GM18508 (cell line): ENCODE measurements at regions not wholly inside any gene's neighbourhood (a gene's known extent, or its start where the extent isn't known, plus 50 kb on each side); places are given as distances from the start of the nearest gene placed in this dataset.

Experiments used
- ATAC-seq: cut with Tn5 transposase; IDR thresholded peaks from one replicate; pipeline ENCODE4 v1.9.1; 2021; ENCODE audit warnings: moderate number of reproducible peaks; ENCODE audit not compliant: insufficient read depth, unreplicated experiment

DNA sequence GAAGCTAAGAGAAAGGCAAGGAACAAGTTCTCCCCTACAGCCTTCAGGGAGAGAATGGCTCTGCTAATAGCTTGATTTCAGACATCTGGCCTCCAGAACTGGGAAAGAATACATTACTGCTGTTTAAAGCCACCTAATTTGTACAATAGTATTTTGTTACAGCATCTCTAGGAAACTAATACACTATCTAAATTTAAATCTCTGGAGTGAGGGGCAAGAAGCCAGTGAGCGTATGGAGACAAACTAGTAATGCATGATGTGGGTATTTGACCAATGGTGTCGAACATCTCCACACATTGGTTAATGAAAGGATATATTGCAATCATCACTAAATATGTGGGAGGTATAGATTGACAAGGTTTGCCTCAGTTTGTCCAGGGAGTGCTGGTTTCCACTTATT, 451.5 kb downstream of the EPM2A start:
- no peak for ATAC-seq

GRCh38 chr6:145286916-145287315, 448.4 kb downstream of the EPM2A start:
- no peak for ATAC-seq

DNA sequence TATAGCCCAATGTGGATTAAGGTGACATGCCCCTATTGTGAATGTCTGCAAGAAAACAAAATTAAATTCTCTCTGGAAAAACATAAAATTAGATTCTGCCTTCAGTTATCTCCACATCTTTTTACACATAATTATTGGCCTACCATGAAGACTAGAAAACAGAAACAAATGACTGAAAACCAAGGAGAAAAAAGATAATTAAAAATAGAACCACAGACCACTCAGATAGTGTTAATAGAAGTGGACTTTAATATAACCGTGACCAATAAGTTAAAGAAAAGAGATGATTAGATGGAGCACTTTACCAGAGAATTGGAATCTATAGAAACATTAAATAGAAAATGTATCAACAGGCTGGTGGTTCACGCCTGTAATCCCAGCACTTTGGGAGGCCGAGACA, 445.7 kb downstream of the EPM2A start:
- no peak for ATAC-seq

GRCh38 chr6:145290122-145290521, 445.2 kb downstream of the EPM2A start:
- ATAC-seq: no peak

- ATAC-seq: no peak
Measured at GRCh38 chr6:145292066-145292465, 443.3 kb downstream of the EPM2A start.

GRCh38 chr6:145294942-145295341, 440.4 kb downstream of the EPM2A start:
- ATAC-seq: no peak

DNA sequence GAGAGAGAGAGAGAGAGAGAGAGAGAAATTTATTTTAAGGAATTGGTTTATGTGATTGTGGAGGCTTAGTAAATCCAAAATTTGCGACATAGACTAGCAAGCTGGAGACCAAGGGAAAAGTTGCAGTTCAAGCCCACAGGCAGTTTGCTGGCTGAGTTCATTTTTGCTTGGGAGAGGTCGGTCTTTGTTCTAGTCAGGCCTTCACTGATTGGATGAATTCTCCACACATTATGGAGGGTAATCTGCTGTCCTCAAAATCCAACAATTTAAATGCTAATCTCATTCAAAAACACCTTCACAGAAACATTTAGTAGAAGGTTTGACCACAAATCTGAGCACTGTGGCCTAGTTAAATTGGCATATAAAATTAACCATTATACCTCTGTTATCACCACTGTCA, 439.6 kb downstream of the EPM2A start:
- no peak for ATAC-seq

DNA sequence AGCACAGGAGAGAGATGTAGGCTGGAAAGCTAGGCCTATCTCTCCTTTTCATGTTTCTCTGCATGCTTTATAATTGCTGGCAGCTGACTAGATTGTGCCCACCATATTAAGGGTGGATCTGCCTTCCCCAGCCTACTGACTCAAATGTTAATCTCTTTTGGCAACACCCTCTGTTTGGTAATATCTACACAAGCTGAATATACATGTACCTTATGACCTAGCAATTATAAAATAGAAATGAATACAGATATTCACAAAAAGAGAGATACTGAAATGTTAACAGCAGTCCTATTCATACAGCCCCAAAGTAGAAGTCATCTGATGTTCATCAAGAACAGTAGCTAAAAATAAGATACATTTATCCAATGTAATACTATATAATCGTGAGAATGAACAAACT, 429.6 kb downstream of the EPM2A start:
- no peak for ATAC-seq

- ATAC-seq: no peak
Measured at GRCh38 chr6:145306489-145306888, 428.8 kb downstream of the EPM2A start.

DNA sequence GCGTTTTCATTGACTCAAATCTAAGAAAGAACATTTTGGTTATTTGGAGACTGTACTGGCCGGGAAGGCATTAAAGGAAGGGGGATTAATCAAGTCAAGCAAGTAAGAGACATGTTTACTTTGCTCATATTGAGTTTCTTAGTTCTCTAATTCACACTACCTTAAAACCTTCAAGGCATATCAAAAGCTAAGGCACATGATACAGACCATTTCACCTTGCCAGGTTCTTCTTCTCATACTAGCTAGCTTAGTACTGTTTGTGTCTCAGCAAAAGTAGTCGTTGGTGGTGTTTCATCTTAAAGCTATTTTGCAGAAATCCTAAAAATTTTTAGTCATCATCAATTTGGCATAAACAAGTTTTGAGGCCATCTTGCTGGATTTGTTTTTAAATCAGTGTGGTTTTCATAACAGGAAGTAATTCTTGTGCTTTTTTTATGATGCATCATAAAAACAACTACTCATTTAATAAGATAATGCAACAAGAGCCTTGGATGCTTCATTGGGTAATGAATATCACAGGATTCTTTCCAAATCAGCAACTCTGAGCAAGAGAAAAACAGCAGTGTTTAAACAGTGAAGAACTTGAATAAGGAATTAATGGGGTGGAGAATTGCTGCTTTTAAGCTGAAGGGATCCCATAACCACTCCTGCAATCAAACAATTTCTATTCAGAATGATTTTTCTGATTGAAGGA, 425.3 kb downstream of the EPM2A start:
- ATAC-seq: no peak

- no peak for ATAC-seq
Measured at GRCh38 chr6:145312481-145312880, 422.8 kb downstream of the EPM2A start.

DNA sequence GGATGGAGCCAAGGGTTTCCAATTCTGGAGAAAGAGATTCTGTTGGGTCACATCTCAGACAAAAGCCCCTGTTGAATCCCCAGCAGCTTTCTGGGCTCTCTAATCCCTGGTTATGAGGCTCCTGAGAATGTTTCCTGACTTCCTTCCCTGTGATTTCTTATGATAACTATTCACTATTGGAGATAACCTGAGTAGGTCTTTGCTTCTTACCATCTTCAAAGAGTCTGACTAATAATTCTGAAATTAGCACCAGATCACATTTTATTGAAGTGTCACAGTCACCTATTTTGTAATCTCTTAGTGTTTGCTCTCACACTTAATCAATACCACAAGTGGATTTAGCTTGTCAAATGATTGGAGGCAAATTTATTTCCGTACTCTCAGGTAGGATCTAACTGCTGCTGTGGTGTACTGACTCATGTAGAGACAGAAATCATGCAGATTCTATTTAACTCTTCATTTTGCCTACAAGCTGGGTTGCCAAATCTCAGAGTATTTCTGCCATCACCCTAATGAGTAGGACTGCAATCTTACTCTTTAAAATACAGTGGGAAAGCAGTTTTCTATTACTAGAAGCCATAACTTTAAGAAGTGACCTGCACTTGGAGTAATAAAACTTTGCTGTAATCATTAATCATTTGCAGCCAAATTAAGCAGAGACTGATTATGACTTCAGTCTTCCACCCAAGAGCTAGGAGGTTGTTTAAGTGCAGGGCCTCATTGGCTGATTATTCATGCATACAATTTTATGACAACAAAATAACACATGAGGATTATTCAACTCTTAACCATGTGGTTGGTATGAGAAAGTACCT, 422.1 kb downstream of the EPM2A start:
- ATAC-seq: no peak

DNA sequence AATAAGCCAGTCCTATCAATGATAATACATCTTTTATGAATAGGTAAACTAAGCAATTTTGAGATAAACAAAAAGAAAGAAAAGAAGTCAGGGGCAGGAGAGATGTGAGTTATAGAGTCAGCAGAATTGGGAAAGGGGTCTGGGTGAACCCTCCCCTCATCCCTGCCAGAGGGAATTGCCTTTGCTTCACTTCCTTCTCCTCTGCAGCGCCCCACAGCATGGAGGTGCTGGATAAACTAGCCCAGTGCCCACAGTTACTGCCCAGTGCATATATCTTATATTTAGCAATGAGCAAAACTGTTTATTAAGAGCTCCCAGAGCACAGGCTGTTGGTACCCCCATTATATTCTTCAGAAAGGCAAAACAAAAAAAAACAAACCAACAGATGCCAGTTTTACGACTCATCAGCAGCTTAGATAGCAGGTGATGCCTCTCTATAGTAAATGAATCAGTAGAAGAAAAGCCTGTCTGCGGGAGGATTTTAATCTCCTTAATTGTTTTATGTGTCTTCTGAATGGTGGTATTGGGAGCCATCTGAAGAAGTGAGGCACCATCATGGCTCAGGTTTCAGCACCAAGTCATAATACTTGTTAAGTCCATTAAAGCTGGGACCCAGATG, 419.2 kb downstream of the EPM2A start:
- no peak for ATAC-seq

- ATAC-seq: no peak
Measured at GRCh38 chr6:145318952-145319351, 416.4 kb downstream of the EPM2A start.

DNA sequence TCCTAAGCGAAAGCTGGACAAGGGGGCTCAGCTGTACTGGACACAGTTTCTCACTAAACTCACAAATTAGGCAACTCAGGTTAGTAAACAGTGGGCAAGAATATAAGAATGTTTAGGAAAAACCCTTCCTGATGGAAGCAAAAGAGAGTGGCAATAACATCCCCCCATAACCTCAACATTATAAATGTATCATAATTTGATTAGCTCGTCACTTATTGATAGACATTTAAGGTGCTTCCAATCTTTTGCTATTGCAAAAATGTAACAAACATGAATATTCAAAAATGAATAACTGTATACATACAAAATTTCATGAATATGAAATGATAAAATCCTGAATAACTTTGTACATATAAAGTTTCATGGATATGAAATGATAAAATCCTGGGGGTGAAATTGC, 415.7 kb downstream of the EPM2A start:
- ATAC-seq: no peak

- no peak for ATAC-seq
Measured at GRCh38 chr6:145323646-145324045, 411.7 kb downstream of the EPM2A start.

DNA sequence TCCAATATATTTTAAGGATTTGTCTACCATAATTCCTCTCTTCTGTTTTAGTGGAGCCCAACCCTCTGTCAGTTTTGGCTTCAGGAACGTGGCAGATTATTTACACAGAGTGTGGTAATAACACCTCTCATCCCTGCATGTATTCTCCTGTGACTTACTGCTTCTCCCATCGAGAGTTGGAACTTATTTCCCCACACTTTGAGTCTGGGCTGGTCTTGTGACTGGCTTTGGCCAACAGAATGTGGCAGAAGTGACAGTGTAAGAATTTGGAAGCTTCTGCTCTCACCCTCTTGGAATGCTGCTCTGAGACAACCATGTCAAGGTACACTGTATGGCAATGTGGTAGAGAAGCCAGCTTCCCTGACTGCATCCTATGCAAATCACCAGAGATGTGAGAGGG, 407.7 kb downstream of the EPM2A start:
- no peak for ATAC-seq

- no peak for ATAC-seq
Measured at GRCh38 chr6:145329257-145329656, 406.1 kb downstream of the EPM2A start.

GRCh38 chr6:145331066-145331465, 404.3 kb downstream of the EPM2A start:
- no peak for ATAC-seq

GRCh38 chr6:145332011-145332410, 403.3 kb downstream of the EPM2A start:
- ATAC-seq: no peak

GRCh38 chr6:145336119-145336518, 399.2 kb downstream of the EPM2A start:
- ATAC-seq: no peak
